ENCODE measurements at regions not wholly inside any gene's neighbourhood (a gene's known extent, or its start where the extent isn't known, plus 50 kb on each side); places are given as distances from the start of the nearest gene placed in this dataset.
"Not testable (repeated sequence)": the region's sequence is repeated elsewhere in the genome, so short reads cannot be mapped to it uniquely, and the experiment has no call there.

DNA sequence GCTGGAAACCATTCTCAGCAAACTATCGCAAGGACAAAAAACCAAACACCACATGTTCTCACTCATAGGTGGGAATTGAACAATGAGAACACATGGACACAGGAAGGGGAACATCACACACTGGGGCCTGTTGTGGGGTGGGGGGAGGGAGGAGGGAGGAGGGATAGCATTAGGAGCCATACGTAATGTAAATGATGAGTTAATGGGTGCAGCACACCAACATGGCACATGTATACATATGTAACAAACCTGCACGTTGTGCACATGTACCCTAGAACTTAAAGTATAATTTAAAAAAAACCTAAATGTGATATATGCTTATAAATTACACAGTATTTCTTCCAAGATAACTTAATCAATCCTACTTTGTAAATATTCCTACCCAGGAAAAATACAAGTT, 173.3 kb upstream of the WDFY3 start:
- TF ChIP-seq POLR2A (IDR thresholded peaks at IDR 0.05; ENCODE audit: low read length); EP300 (IDR thresholded peaks at IDR 0.05); JUNB (IDR thresholded peaks at IDR 0.05); CBX2 (IDR thresholded peaks at IDR 0.05; ENCODE audit: borderline replicate concordance, low read depth); CEBPB (IDR thresholded peaks at IDR 0.05); CHD4 (IDR thresholded peaks at IDR 0.05; ENCODE audit: borderline replicate concordance); MYC (IDR thresholded peaks at IDR 0.05; ENCODE audit: borderline replicate concordance, low read length): not testable (repeated sequence)
- TF ChIP-seq, protein P1, sequence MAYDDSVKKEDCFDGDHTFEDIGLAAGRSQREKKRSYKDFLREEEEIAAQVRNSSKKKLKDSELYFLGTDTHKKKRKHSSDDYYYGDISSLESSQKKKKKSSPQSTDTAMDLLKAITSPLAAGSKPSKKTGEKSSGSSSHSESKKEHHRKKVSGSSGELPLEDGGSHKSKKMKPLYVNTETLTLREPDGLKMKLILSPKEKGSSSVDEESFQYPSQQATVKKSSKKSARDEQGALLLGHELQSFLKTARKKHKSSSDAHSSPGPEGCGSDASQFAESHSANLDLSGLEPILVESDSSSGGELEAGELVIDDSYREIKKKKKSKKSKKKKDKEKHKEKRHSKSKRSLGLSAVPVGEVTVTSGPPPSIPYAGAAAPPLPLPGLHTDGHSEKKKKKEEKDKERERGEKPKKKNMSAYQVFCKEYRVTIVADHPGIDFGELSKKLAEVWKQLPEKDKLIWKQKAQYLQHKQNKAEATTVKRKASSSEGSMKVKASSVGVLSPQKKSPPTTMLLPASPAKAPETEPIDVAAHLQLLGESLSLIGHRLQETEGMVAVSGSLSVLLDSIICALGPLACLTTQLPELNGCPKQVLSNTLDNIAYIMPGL (CRISPR knock-in tag; IDR thresholded peaks at IDR 0.05; ENCODE audit: borderline replicate concordance): not testable (repeated sequence)
- TF ChIP-seq, protein P2, sequence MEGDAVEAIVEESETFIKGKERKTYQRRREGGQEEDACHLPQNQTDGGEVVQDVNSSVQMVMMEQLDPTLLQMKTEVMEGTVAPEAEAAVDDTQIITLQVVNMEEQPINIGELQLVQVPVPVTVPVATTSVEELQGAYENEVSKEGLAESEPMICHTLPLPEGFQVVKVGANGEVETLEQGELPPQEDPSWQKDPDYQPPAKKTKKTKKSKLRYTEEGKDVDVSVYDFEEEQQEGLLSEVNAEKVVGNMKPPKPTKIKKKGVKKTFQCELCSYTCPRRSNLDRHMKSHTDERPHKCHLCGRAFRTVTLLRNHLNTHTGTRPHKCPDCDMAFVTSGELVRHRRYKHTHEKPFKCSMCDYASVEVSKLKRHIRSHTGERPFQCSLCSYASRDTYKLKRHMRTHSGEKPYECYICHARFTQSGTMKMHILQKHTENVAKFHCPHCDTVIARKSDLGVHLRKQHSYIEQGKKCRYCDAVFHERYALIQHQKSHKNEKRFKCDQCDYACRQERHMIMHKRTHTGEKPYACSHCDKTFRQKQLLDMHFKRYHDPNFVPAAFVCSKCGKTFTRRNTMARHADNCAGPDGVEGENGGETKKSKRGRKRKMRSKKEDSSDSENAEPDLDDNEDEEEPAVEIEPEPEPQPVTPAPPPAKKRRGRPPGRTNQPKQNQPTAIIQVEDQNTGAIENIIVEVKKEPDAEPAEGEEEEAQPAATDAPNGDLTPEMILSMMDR (IDR thresholded peaks at IDR 0.05): not testable (repeated sequence)
